ENCODE measurements at regions not wholly inside any gene's neighbourhood (a gene's known extent, or its start where the extent isn't known, plus 50 kb on each side); places are given as distances from the start of the nearest gene placed in this dataset.

DNA sequence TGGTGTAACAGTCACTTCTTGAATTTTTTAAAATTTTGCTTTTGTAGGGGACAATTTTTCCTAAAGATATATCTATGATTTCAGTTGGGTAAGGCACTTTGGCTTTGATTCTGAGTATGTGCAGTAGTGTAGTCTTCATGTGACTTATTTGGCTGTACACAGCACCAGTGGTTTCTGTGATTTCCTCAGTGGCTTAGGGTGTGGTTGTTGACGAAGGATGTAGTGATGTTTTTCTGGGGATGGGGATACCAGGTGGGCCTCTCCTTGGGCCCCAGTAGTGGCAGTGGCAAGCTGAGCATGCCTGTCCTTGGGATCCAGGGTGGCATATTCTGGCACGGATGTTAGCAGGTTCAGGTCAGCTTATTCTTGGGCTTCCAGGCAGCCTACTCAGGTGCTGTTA is 364.9 kb upstream of the CADM1 start:
- H3K4me1 ChIP-seq (ENCODE audit: control insufficient read depth in 1 of 2, insufficient read depth in 2 of 2, low read length in 2 of 2): peaks cover 38% of the 10 kb centered on the region in 2 donors
- no peak overlapping the region for H2AFZ ChIP-seq (ENCODE audit: insufficient read depth, low read depth, low read length, poor library complexity, severe bottlenecking)
- Mint-ChIP-seq H3K4me3 (no peak overlapping the region), H3K27ac (no peak overlapping the region), H3K27me3 (ENCODE audit: low read depth in 3 of 3) (peaks cover 13 to 26% (median 21%) of the 10 kb centered on the region in 3 donors), H3K9me3 (peaks cover 0 to 2% (median 0%) of the 10 kb centered on the region in 7 donors), H3K36me3 (no peaks in the 10 kb centered on the region), H3K4me1 (peaks cover 34% of the 10 kb centered on the region)
- WGBS (ENCODE audit: insufficient coverage): 83% methylated on average over 2 of the region's 2 CpGs
- H4K20me1 ChIP-seq (ENCODE audit: insufficient read depth, low read length): no peaks in the 10 kb centered on the region
- DNase-seq: no peak
- H3K27me3 ChIP-seq (ENCODE audit: control insufficient read depth in 2 of 2, insufficient read depth in 2 of 2, low read length in 2 of 2): peaks cover 0 to 2% of the 10 kb centered on the region in 2 donors
- H3K9me3 ChIP-seq (replicated peaks in 1 of 2; ENCODE audit: control insufficient read depth in 1 of 2, insufficient read depth in 1 of 2, low read length in 2 of 2): no peaks in the 10 kb centered on the region
- H3K4me3 ChIP-seq (replicated peaks in 1 of 3; ENCODE audit: low read depth in 2 of 3, low read length in 3 of 3): no peak overlapping the region
- H3K79me2 ChIP-seq (ENCODE audit: insufficient read depth, low read length): no peaks in the 10 kb centered on the region
- H3K4me2 ChIP-seq (replicated peaks; ENCODE audit: extremely low read depth, low read length, poor library complexity, severe bottlenecking): no peak overlapping the region
- intact Hi-C loops (cut with micrococcal nuclease): no loop called here
- no peaks in the 10 kb centered on the region for H3K36me3 ChIP-seq (replicated peaks in 1 of 2; ENCODE audit: control insufficient read depth in 1 of 2, insufficient read depth in 2 of 2, low read length in 2 of 2)
- no peak overlapping the region for H3K27ac ChIP-seq (ENCODE audit: low read depth in 1 of 2, low read length in 2 of 2)
- TF ChIP-seq, protein P1, sequence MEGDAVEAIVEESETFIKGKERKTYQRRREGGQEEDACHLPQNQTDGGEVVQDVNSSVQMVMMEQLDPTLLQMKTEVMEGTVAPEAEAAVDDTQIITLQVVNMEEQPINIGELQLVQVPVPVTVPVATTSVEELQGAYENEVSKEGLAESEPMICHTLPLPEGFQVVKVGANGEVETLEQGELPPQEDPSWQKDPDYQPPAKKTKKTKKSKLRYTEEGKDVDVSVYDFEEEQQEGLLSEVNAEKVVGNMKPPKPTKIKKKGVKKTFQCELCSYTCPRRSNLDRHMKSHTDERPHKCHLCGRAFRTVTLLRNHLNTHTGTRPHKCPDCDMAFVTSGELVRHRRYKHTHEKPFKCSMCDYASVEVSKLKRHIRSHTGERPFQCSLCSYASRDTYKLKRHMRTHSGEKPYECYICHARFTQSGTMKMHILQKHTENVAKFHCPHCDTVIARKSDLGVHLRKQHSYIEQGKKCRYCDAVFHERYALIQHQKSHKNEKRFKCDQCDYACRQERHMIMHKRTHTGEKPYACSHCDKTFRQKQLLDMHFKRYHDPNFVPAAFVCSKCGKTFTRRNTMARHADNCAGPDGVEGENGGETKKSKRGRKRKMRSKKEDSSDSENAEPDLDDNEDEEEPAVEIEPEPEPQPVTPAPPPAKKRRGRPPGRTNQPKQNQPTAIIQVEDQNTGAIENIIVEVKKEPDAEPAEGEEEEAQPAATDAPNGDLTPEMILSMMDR (IDR thresholded peaks at IDR 0.05): no peak
- no peak overlapping the region for H3K9ac ChIP-seq (ENCODE audit: insufficient read depth, low read length, poor library complexity, severe bottlenecking)

DNA sequence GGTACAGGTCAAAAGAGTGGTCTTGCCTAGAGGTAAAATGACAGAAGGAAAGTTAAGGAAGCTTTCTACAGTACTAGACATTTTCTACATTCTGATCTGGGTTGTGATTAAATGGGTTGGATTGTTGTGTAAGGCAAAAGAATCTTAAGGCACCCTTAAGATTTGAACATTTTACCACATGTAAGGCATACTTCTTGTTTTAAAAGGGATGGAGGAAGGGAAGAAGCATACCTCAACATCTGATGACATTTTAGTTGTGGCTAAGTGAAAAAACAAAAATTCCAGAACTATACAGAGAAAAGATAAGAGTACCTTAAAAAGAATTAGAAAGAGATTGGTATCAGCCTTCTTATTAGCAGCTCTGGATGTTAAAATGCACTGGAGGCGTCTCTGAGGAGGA is 356.0 kb upstream of the CADM1 start:
- no CpG with 5 or more reads among the region's 1 CpG for WGBS (ENCODE audit: insufficient coverage)
- TF ChIP-seq, protein P1 (IDR thresholded peaks at IDR 0.05): no peak

More for the DNA sequence above, 356.0 kb upstream of the CADM1 start:
- Histone ChIP-seq H3K4me1 (ENCODE audit: control insufficient read depth in 1 of 2, insufficient read depth in 2 of 2, low read length in 2 of 2) (no peaks in the 10 kb centered on the region), H3K27ac (ENCODE audit: low read depth in 1 of 2, low read length in 2 of 2) (no peak overlapping the region), H3K27me3 (ENCODE audit: control insufficient read depth in 2 of 2, insufficient read depth in 2 of 2, low read length in 2 of 2) (peaks cover 0 to under 1% of the 10 kb centered on the region in 2 donors), H3K36me3 (replicated peaks in 1 of 2; ENCODE audit: control insufficient read depth in 1 of 2, insufficient read depth in 2 of 2, low read length in 2 of 2) (no peaks in the 10 kb centered on the region), H3K4me2 (replicated peaks; ENCODE audit: extremely low read depth, low read length, poor library complexity, severe bottlenecking) (no peak overlapping the region), H4K20me1 (ENCODE audit: insufficient read depth, low read length) (no peaks in the 10 kb centered on the region), H3K9me3 (replicated peaks in 1 of 2; ENCODE audit: control insufficient read depth in 1 of 2, insufficient read depth in 1 of 2, low read length in 2 of 2) (peaks cover 0 to 5% of the 10 kb centered on the region in 2 donors), H3K9ac (ENCODE audit: insufficient read depth, low read length, poor library complexity, severe bottlenecking) (no peak overlapping the region), H3K4me3 (replicated peaks in 1 of 3; ENCODE audit: low read depth in 2 of 3, low read length in 3 of 3) (no peak overlapping the region), H2AFZ (ENCODE audit: insufficient read depth, low read depth, low read length, poor library complexity, severe bottlenecking) (no peak overlapping the region), H3K79me2 (ENCODE audit: insufficient read depth, low read length) (no peaks in the 10 kb centered on the region)
- Mint-ChIP-seq H3K36me3 (no peaks in the 10 kb centered on the region), H3K4me3 (no peak overlapping the region), H3K4me1 (no peaks in the 10 kb centered on the region), H3K27me3 (ENCODE audit: low read depth in 3 of 3) (peaks cover 0 to 10% (median 2%) of the 10 kb centered on the region in 3 donors), H3K27ac (no peak overlapping the region), H3K9me3 (peaks cover 0 to 17% (median 7%) of the 10 kb centered on the region in 7 donors)
- intact Hi-C loops (cut with micrococcal nuclease): no loop called here
- no peak for DNase-seq

All from CD14-positive monocyte (primary cell).